ENCODE measurements at regions not wholly inside any gene's neighbourhood (a gene's known extent, or its start where the extent isn't known, plus 50 kb on each side); places are given as distances from the start of the nearest gene placed in this dataset.

DNA sequence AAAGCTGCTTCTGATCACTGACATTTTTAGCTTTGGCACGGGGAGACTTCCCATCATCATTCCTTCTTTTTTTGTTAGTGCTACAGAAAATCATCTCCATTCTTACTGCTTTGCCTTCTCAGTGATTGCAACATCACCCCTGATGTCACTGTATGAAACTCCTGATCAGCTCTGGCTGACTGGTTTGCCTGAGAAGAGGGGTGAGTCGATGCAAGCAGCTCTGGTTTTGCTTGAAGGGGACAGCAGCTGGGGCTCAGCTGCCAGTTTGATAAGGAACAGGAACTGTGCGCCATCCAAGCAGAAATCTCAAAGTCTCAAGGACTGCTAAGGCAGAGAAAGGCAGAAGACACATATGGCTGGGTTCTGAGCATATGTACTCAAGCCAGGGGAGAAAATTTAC lies 808.5 kb upstream of the CELF2 start:
- TF ChIP-seq CTCF (IDR thresholded peaks at IDR 0.05) = no peak
- TF ChIP-seq EZH2 (IDR thresholded peaks at IDR 0.05) = no peak
- TF ChIP-seq EZH2phosphoT487 (IDR thresholded peaks at IDR 0.05) = no peak

Measured in neural progenitor cell (in vitro differentiated cells).